PFSK-1 (cell line): ENCODE measurements at regions not wholly inside any gene's neighbourhood (a gene's known extent, or its start where the extent isn't known, plus 50 kb on each side); places are given as distances from the start of the nearest gene placed in this dataset.

Experiments
- FOXP2 ChIP-seq: optimal IDR thresholded peaks from 2 replicates; pipeline ENCODE3; 2011; ENCODE audit warnings: borderline replicate concordance, control low read depth, inconsistent platforms; ENCODE audit not compliant: insufficient read depth; ENCODE audit errors: extremely low read length, extremely low read depth
- POLR2AphosphoS5 ChIP-seq: IDR thresholded peaks from 2 replicates; pipeline ENCODE4 v1.6.1; 2012; ENCODE audit warnings: low read depth, mild to moderate bottlenecking, control low read depth, low read length, moderate library complexity
- REST ChIP-seq, 2 experiments: IDR thresholded peaks; 2 replicates each; pipeline versions ENCODE4 v1.6.1 to v1.8.0; 2011 to 2012; ENCODE audit warnings: low read depth in 2 of 2, low read length in 2 of 2, control low read depth in 1 of 2, inconsistent platforms in 1 of 2, mild to moderate bottlenecking in 1 of 2, moderate library complexity in 1 of 2; ENCODE audit not compliant: insufficient read depth in 1 of 2
- SIN3A ChIP-seq: IDR thresholded peaks from 2 replicates; pipeline ENCODE4 v1.6.1; 2012; ENCODE audit warnings: mild to moderate bottlenecking, low read length, moderate library complexity, borderline replicate concordance; ENCODE audit not compliant: insufficient read depth
- TAF1 ChIP-seq: IDR thresholded peaks from 2 replicates; pipeline ENCODE4 v1.6.1; 2012; ENCODE audit warnings: low read length, control low read depth, borderline replicate concordance; ENCODE audit not compliant: insufficient read depth

- no peak for TF ChIP-seq SIN3A
- no peak for TF ChIP-seq REST (IDR thresholded peaks at IDR 0.05; ENCODE audit: insufficient read depth in 1 of 2, low read depth in 2 of 2, low read length in 2 of 2)
- no peak for TF ChIP-seq FOXP2
- TF ChIP-seq POLR2AphosphoS5 = no peak
- no peak for TF ChIP-seq TAF1
Measured at GRCh38 chr20:7792150-7792869, 147.9 kb downstream of the HAO1 start.

GRCh38 chr20:7798176-7798575, 142.1 kb downstream of the HAO1 start:
- TF ChIP-seq POLR2AphosphoS5 = no peak
- no peak for TF ChIP-seq SIN3A
- TF ChIP-seq TAF1 = no peak
- no peak for TF ChIP-seq REST (IDR thresholded peaks at IDR 0.05; ENCODE audit: insufficient read depth in 1 of 2, low read depth in 2 of 2, low read length in 2 of 2)
- no peak for TF ChIP-seq FOXP2

GRCh38 chr20:7799862-7800261, 140.4 kb downstream of the HAO1 start:
- TF ChIP-seq POLR2AphosphoS5 = no peak
- TF ChIP-seq TAF1 = no peak
- TF ChIP-seq FOXP2 = no peak
- TF ChIP-seq REST (IDR thresholded peaks at IDR 0.05; ENCODE audit: insufficient read depth in 1 of 2, low read depth in 2 of 2, low read length in 2 of 2) = no peak

- TF ChIP-seq POLR2AphosphoS5 = no peak
- TF ChIP-seq FOXP2 = no peak
- TF ChIP-seq SIN3A = no peak
- TF ChIP-seq TAF1 = no peak
- TF ChIP-seq REST (IDR thresholded peaks at IDR 0.05; ENCODE audit: insufficient read depth in 1 of 2, low read depth in 2 of 2, low read length in 2 of 2) = no peak
Measured at GRCh38 chr20:7806831-7807230, 133.4 kb downstream of the HAO1 start.
